C4-2B (cell line): ENCODE measurements at regions not wholly inside any gene's neighbourhood (a gene's known extent, or its start where the extent isn't known, plus 50 kb on each side); places are given as distances from the start of the nearest gene placed in this dataset.
"Not testable (repeated sequence)": the region's sequence is repeated elsewhere in the genome, so short reads cannot be mapped to it uniquely, and the experiment has no call there.

Experiments used
- CTCF ChIP-seq: fragments of 450-650 bp; conservative IDR thresholded peaks from 2 replicates; pipeline ENCODE4 v1.5.1; 2017; ENCODE audit warnings: mild to moderate bottlenecking
- ZFX ChIP-seq: fragments of 450-650 bp; IDR thresholded peaks from 2 replicates; pipeline ENCODE4 v1.6.1; 2017

- not testable (repeated sequence) for TF ChIP-seq CTCF, ZFX
These were observed 374.5 kb downstream of the TFAP2B start for GRCh38 chr6:51193163-51193562.
